OCI-LY3 (cell line): ENCODE measurements at regions not wholly inside any gene's neighbourhood (a gene's known extent, or its start where the extent isn't known, plus 50 kb on each side); places are given as distances from the start of the nearest gene placed in this dataset.

Source experiments
- H2AFZ ChIP-seq: fragments of 200-600, 300-600 bp; shearing (Covaris generic); 2 replicates; pipeline ENCODE4 v1.6.0; 2014; ENCODE audit warnings: antibody characterized with exemption, low read depth, low read length
- H3K27ac ChIP-seq: fragments of 200-600, 300-600 bp; sonication (generic); 2 replicates; pipeline ENCODE4 v1.5.1; 2014; ENCODE audit warnings: mild to moderate bottlenecking, low read length, moderate library complexity, mixed read lengths
- H3K27me3 ChIP-seq: fragments of 200-600, 300-600 bp; sonication (generic); 2 replicates; pipeline ENCODE4 v1.6.1; 2014; ENCODE audit warnings: low read depth, low read length, mixed read lengths
- H3K36me3 ChIP-seq: fragments of 200-600, 300-600 bp; sonication (generic); replicated peaks from 2 replicates; pipeline ENCODE3; 2014; ENCODE audit warnings: low read depth, low read length, mixed read lengths
- H3K4me1 ChIP-seq: fragments of 300-600, 200-600 bp; sonication (generic); 2 replicates; pipeline ENCODE4 v1.6.1; 2014; ENCODE audit warnings: low read length, mixed read lengths
- H3K4me2 ChIP-seq: fragments of 200-600, 300-600 bp; sonication (generic); 2 replicates; pipeline ENCODE4 v1.6.1; 2014; ENCODE audit warnings: low read length, mixed read lengths
- H3K4me3 ChIP-seq: fragments of 300-600, 200-600 bp; sonication (generic); 2 replicates; pipeline ENCODE4 v1.5.1; 2014; ENCODE audit warnings: antibody characterized with exemption, mild to moderate bottlenecking, low read length, moderate library complexity
- H3K79me2 ChIP-seq: fragments of 300-600, 200-600 bp; shearing (Covaris generic); 2 replicates; pipeline ENCODE4 v1.6.1; 2014; ENCODE audit warnings: mild to moderate bottlenecking, low read length, mixed read lengths
- H3K9ac ChIP-seq: fragments of 300-600, 200-600 bp; shearing (Covaris generic); 2 replicates; pipeline ENCODE4 v1.6.0; 2014; ENCODE audit warnings: mild to moderate bottlenecking, low read length, moderate library complexity
- H3K9me3 ChIP-seq: fragments of 200-600, 300-600 bp; shearing (Covaris generic); 2 replicates; pipeline ENCODE4 v1.6.1; 2014; ENCODE audit warnings: low read length, mixed read lengths; ENCODE audit not compliant: insufficient read depth
- H4K20me1 ChIP-seq: fragments of 200-600, 300-600 bp; sonication (generic); 2 replicates; pipeline ENCODE4 v1.6.1; 2016; ENCODE audit warnings: low read length, mixed read lengths; ENCODE audit not compliant: insufficient read depth
- EZH2phosphoT487 ChIP-seq: fragments of 200-600 bp; shearing (Covaris generic); IDR thresholded peaks from 2 replicates; pipeline ENCODE4 v1.6.1; 2018; ENCODE audit warnings: antibody characterized with exemption, mixed run types, low read depth
- TF ChIP-seq, protein P1 (sequence below): fragments of 200-600, 300-600 bp; sonication (generic); IDR thresholded peaks from 2 replicates; pipeline ENCODE4 v1.5.1; 2014; ENCODE audit warnings: antibody characterized with exemption, low read length, low read depth

GRCh38 chr12:74719447-74719846 lies 181.8 kb downstream of the ATXN7L3B start:
- no peaks in the 10 kb centered on the region for H4K20me1 ChIP-seq
- no peaks in the 10 kb centered on the region for H3K27me3 ChIP-seq
- H3K4me1 ChIP-seq: no peaks in the 10 kb centered on the region
- H3K27ac ChIP-seq: no peak overlapping the region
- no peak overlapping the region for H3K4me2 ChIP-seq
- no peaks in the 10 kb centered on the region for H3K36me3 ChIP-seq
- no peak overlapping the region for H2AFZ ChIP-seq
- TF ChIP-seq EZH2phosphoT487: no peak
- TF ChIP-seq, protein P1, sequence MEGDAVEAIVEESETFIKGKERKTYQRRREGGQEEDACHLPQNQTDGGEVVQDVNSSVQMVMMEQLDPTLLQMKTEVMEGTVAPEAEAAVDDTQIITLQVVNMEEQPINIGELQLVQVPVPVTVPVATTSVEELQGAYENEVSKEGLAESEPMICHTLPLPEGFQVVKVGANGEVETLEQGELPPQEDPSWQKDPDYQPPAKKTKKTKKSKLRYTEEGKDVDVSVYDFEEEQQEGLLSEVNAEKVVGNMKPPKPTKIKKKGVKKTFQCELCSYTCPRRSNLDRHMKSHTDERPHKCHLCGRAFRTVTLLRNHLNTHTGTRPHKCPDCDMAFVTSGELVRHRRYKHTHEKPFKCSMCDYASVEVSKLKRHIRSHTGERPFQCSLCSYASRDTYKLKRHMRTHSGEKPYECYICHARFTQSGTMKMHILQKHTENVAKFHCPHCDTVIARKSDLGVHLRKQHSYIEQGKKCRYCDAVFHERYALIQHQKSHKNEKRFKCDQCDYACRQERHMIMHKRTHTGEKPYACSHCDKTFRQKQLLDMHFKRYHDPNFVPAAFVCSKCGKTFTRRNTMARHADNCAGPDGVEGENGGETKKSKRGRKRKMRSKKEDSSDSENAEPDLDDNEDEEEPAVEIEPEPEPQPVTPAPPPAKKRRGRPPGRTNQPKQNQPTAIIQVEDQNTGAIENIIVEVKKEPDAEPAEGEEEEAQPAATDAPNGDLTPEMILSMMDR: no peak
- H3K4me3 ChIP-seq: no peak overlapping the region
- no peaks in the 10 kb centered on the region for H3K9me3 ChIP-seq
- no peaks in the 10 kb centered on the region for H3K79me2 ChIP-seq
- no peak overlapping the region for H3K9ac ChIP-seq

- no peaks in the 10 kb centered on the region for H3K9me3 ChIP-seq
- no peak overlapping the region; the same call in 1 of the 2 replicates for H2AFZ ChIP-seq
- H3K27ac ChIP-seq: no peak overlapping the region
- no peak overlapping the region for H3K4me3 ChIP-seq
- H3K27me3 ChIP-seq: no peaks in the 10 kb centered on the region
- no peaks in the 10 kb centered on the region for H3K79me2 ChIP-seq
- H3K4me2 ChIP-seq: no peak overlapping the region
- H3K36me3 ChIP-seq: no peaks in the 10 kb centered on the region
- H3K4me1 ChIP-seq: no peaks in the 10 kb centered on the region
- TF ChIP-seq, protein P1: no peak
- no peak for TF ChIP-seq EZH2phosphoT487
- no peaks in the 10 kb centered on the region for H4K20me1 ChIP-seq
- H3K9ac ChIP-seq: no peak overlapping the region
These were observed 185.1 kb downstream of the ATXN7L3B start for GRCh38 chr12:74722709-74723108.

DNA sequence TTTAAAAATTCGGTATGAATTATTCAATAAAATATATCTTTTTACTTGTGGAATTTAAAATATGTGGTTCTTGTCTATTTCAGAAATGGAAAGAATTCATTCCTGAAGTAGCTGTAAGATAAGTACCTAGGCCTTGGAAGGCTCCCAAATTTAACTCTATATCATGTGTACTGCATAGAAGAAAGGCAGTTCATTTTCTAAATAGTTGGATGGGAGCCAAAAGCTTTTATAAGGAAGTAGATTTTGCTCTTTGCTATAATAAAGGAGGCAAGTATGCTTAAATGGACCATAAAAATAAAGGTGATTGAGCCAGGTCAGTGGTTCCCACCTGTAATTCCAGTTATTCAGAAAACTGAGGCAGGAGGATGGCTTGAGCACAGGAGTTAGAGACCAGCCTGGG lies 187.5 kb downstream of the ATXN7L3B start:
- H3K36me3 ChIP-seq: no peaks in the 10 kb centered on the region
- H3K27me3 ChIP-seq: no peaks in the 10 kb centered on the region
- H3K79me2 ChIP-seq: no peaks in the 10 kb centered on the region
- H2AFZ ChIP-seq: no peak overlapping the region
- H3K4me1 ChIP-seq: no peaks in the 10 kb centered on the region
- H3K27ac ChIP-seq: no peak overlapping the region
- H3K9ac ChIP-seq: no peak overlapping the region
- no peaks in the 10 kb centered on the region for H4K20me1 ChIP-seq
- H3K4me3 ChIP-seq: no peak overlapping the region
- H3K4me2 ChIP-seq: no peak overlapping the region
- H3K9me3 ChIP-seq: no peaks in the 10 kb centered on the region
- TF ChIP-seq, protein P1: no peak
- no peak for TF ChIP-seq EZH2phosphoT487

GRCh38 chr12:74728006-74728405 lies 190.4 kb downstream of the ATXN7L3B start:
- Histone ChIP-seq H3K27ac (no peak overlapping the region), H3K79me2 (no peaks in the 10 kb centered on the region), H3K9ac (no peak overlapping the region), H3K9me3 (no peaks in the 10 kb centered on the region), H2AFZ (no peak overlapping the region), H3K4me1 (no peaks in the 10 kb centered on the region), H4K20me1 (no peaks in the 10 kb centered on the region), H3K27me3 (no peaks in the 10 kb centered on the region), H3K4me3 (no peak overlapping the region), H3K36me3 (no peaks in the 10 kb centered on the region), H3K4me2 (no peak overlapping the region)
- TF ChIP-seq, protein P1: no peak
